ENCODE measurements at regions not wholly inside any gene's neighbourhood (a gene's known extent, or its start where the extent isn't known, plus 50 kb on each side); places are given as distances from the start of the nearest gene placed in this dataset.
"Not testable (repeated sequence)": the region's sequence is repeated elsewhere in the genome, so short reads cannot be mapped to it uniquely, and the experiment has no call there.

- no peaks in the 10 kb centered on the region for H3K27me3 ChIP-seq (replicated peaks; ENCODE audit: insufficient read depth, low read length)
- H2AFZ ChIP-seq (ENCODE audit: low read length): no peak overlapping the region
- no peaks in the 10 kb centered on the region for H3F3A ChIP-seq (ENCODE audit: insufficient read depth, low read length)
- no peak overlapping the region for H3K4me3 ChIP-seq (ENCODE audit: low read length)
- H3K36me3 ChIP-seq (replicated peaks; ENCODE audit: insufficient read depth, low read length): no peaks in the 10 kb centered on the region
- no peak overlapping the region for H3K9ac ChIP-seq (ENCODE audit: low read length)
- no peak overlapping the region for H3K27ac ChIP-seq (ENCODE audit: low read length)
- H3K4me1 ChIP-seq (ENCODE audit: low read length): no peaks in the 10 kb centered on the region
- H3K9me2 ChIP-seq (replicated peaks; ENCODE audit: insufficient read depth, low read length): no peaks in the 10 kb centered on the region
- no peaks in the 10 kb centered on the region for H4K20me1 ChIP-seq (ENCODE audit: insufficient read depth, low read length)
- no peak for TF ChIP-seq CTCF (IDR thresholded peaks at IDR 0.05; ENCODE audit: low read length)
- TF ChIP-seq EZH2phosphoT487 (IDR thresholded peaks at IDR 0.05; ENCODE audit: low read length): no peak
- TF ChIP-seq EZH2 (optimal IDR thresholded peaks at IDR 0.05; ENCODE audit: low read depth, low read length): no peak
- DNase-seq: no peak
- no peaks in the 10 kb centered on the region for H3K79me2 ChIP-seq (ENCODE audit: low read length)
- H3K4me2 ChIP-seq (ENCODE audit: low read depth, low read length): no peak overlapping the region
- no peaks in the 10 kb centered on the region for H3K9me3 ChIP-seq (replicated peaks; ENCODE audit: insufficient read depth, low read length)
These were observed 171.8 kb upstream of the LAMA2 start for GRCh38 chr6:128711149-128711548.

- no peaks in the 10 kb centered on the region for H3K9me2 ChIP-seq (replicated peaks; ENCODE audit: insufficient read depth, low read length)
- H4K20me1 ChIP-seq (ENCODE audit: insufficient read depth, low read length): no peaks in the 10 kb centered on the region
- H2AFZ ChIP-seq (ENCODE audit: low read length): no peak overlapping the region
These were observed 172.6 kb upstream of the LAMA2 start for GRCh38 chr6:128710315-128710714.

GRCh38 chr6:128704601-128705000 lies 178.3 kb upstream of the LAMA2 start:
- H3K4me3 ChIP-seq (ENCODE audit: low read length): no peak overlapping the region
- TF ChIP-seq EZH2 (optimal IDR thresholded peaks at IDR 0.05; ENCODE audit: low read depth, low read length) (no peak), EZH2phosphoT487 (IDR thresholded peaks at IDR 0.05; ENCODE audit: low read length) (no peak), CTCF (IDR thresholded peaks at IDR 0.05; ENCODE audit: low read length) (no peak)

More at GRCh38 chr6:128710315-128710714, 172.6 kb upstream of the LAMA2 start:
- Histone ChIP-seq H3K9ac (ENCODE audit: low read length) (no peak overlapping the region), H3K27ac (ENCODE audit: low read length) (no peak overlapping the region), H3K9me3 (replicated peaks; ENCODE audit: insufficient read depth, low read length) (no peaks in the 10 kb centered on the region), H3K4me1 (ENCODE audit: low read length) (no peaks in the 10 kb centered on the region), H3K27me3 (replicated peaks; ENCODE audit: insufficient read depth, low read length) (no peaks in the 10 kb centered on the region), H3K4me2 (ENCODE audit: low read depth, low read length) (no peak overlapping the region), H3F3A (ENCODE audit: insufficient read depth, low read length) (no peaks in the 10 kb centered on the region), H3K4me3 (ENCODE audit: low read length) (no peak overlapping the region), H3K79me2 (ENCODE audit: low read length) (no peaks in the 10 kb centered on the region), H3K36me3 (replicated peaks; ENCODE audit: insufficient read depth, low read length) (no peaks in the 10 kb centered on the region)
- no peak for DNase-seq
- TF ChIP-seq EZH2 (optimal IDR thresholded peaks at IDR 0.05; ENCODE audit: low read depth, low read length) (no peak), EZH2phosphoT487 (IDR thresholded peaks at IDR 0.05; ENCODE audit: low read length) (no peak), CTCF (IDR thresholded peaks at IDR 0.05; ENCODE audit: low read length) (no peak)

GRCh38 chr6:128703794-128704193 lies 179.1 kb upstream of the LAMA2 start:
- H4K20me1 ChIP-seq (ENCODE audit: insufficient read depth, low read length); H3K36me3 ChIP-seq (replicated peaks; ENCODE audit: insufficient read depth, low read length); H3K27ac ChIP-seq (ENCODE audit: low read length); H3K9me3 ChIP-seq (replicated peaks; ENCODE audit: insufficient read depth, low read length); H3K79me2 ChIP-seq (ENCODE audit: low read length); H3K9me2 ChIP-seq (replicated peaks; ENCODE audit: insufficient read depth, low read length); H3K9ac ChIP-seq (ENCODE audit: low read length); H3K4me2 ChIP-seq (ENCODE audit: low read depth, low read length); H3K27me3 ChIP-seq (replicated peaks; ENCODE audit: insufficient read depth, low read length); H2AFZ ChIP-seq (ENCODE audit: low read length); DNase-seq; H3K4me1 ChIP-seq (ENCODE audit: low read length); H3K4me3 ChIP-seq (ENCODE audit: low read length); H3F3A ChIP-seq (ENCODE audit: insufficient read depth, low read length): not testable (repeated sequence)

More at GRCh38 chr6:128704601-128705000, 178.3 kb upstream of the LAMA2 start:
- Histone ChIP-seq H3K9ac (ENCODE audit: low read length) (no peak overlapping the region), H3K36me3 (replicated peaks; ENCODE audit: insufficient read depth, low read length) (no peaks in the 10 kb centered on the region), H4K20me1 (ENCODE audit: insufficient read depth, low read length) (no peaks in the 10 kb centered on the region), H3K27ac (ENCODE audit: low read length) (no peak overlapping the region), H3F3A (ENCODE audit: insufficient read depth, low read length) (no peaks in the 10 kb centered on the region), H3K9me3 (replicated peaks; ENCODE audit: insufficient read depth, low read length) (no peaks in the 10 kb centered on the region), H3K4me1 (ENCODE audit: low read length) (no peaks in the 10 kb centered on the region), H3K4me2 (ENCODE audit: low read depth, low read length) (no peak overlapping the region), H2AFZ (ENCODE audit: low read length) (no peak overlapping the region), H3K27me3 (replicated peaks; ENCODE audit: insufficient read depth, low read length) (no peaks in the 10 kb centered on the region), H3K9me2 (replicated peaks; ENCODE audit: insufficient read depth, low read length) (no peaks in the 10 kb centered on the region), H3K79me2 (ENCODE audit: low read length) (no peaks in the 10 kb centered on the region)
- DNase-seq: no peak

All from MM.1S (cell line).